ENCODE measurements at regions not wholly inside any gene's neighbourhood (a gene's known extent, or its start where the extent isn't known, plus 50 kb on each side); places are given as distances from the start of the nearest gene placed in this dataset.

- no peak overlapping the region for H3K4ac ChIP-seq (replicated peaks; ENCODE audit: insufficient read length, low read depth, low read length)
- 92% methylated on average over 7 of the region's 7 CpGs; no CpG with 5 or more reads in 1 of the 2 experiments for WGBS, 2 experiments (ENCODE audit: extremely low coverage in 1 of 2, insufficient coverage in 1 of 2, insufficient read length in 1 of 2, insufficient replicate concordance in 2 of 2, low coverage in 1 of 2, low lambda C conversion rate in 2 of 2, missing lambda C conversion rate in 1 of 2)
- 0 out of 2 replicates have a peak overlapping the region, but pooled peaks have one; percentile 28 for H2AK5ac ChIP-seq (ENCODE audit: low read depth, low read length)
- H3K18ac ChIP-seq (ENCODE audit: extremely low read depth, low read length): no peak overlapping the region
- no peak overlapping the region for H3K4me3 ChIP-seq (ENCODE audit: extremely low read depth in 1 of 4, insufficient read depth in 2 of 4, low read depth in 3 of 4, low read length in 4 of 4)
- no peaks in the 10 kb centered on the region for H3K23me2 ChIP-seq (ENCODE audit: low read depth, low read length)
- H2AFZ ChIP-seq (ENCODE audit: low read length): no peak overlapping the region
- H3K9me3 ChIP-seq (ENCODE audit: insufficient read depth in 2 of 2, low read depth in 1 of 2, low read length in 1 of 2): no peaks in the 10 kb centered on the region
- TF ChIP-seq ASH2L (IDR thresholded peaks at IDR 0.05; ENCODE audit: low read length) (no peak), YY1 (IDR thresholded peaks at IDR 0.05; ENCODE audit: low read depth, low read length) (no peak), ATF2 (IDR thresholded peaks at IDR 0.05; ENCODE audit: low read length) (no peak), FOSL1 (IDR thresholded peaks at IDR 0.05; ENCODE audit: insufficient read depth, low read depth, low read length) (no peak), RAD21 (IDR thresholded peaks at IDR 0.05 in 1 of 2, conservative IDR thresholded peaks at IDR 0.05 in 1 of 2; ENCODE audit: low read depth in 2 of 2, low read length in 2 of 2) (no peak), CREB1 (IDR thresholded peaks at IDR 0.05) (no peak), CBX8 (IDR thresholded peaks at IDR 0.05; ENCODE audit: borderline replicate concordance, low read depth, low read length) (no peak), CTBP2 (IDR thresholded peaks at IDR 0.05; ENCODE audit: borderline replicate concordance, insufficient read depth, insufficient read length, low read length) (no peak)
- TF ChIP-seq, protein P1, sequence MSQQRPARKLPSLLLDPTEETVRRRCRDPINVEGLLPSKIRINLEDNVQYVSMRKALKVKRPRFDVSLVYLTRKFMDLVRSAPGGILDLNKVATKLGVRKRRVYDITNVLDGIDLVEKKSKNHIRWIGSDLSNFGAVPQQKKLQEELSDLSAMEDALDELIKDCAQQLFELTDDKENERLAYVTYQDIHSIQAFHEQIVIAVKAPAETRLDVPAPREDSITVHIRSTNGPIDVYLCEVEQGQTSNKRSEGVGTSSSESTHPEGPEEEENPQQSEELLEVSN (IDR thresholded peaks at IDR 0.05): no peak
- no peaks in the 10 kb centered on the region for H3K27me3 ChIP-seq (replicated peaks in 1 of 4; ENCODE audit: control insufficient read depth in 3 of 4, extremely low read depth in 1 of 4, insufficient read depth in 3 of 4, low read length in 3 of 4)
- FAIRE-seq: no peak
- no peak for DNase-seq (ENCODE audit: low read depth in 1 of 2, low spot score in 2 of 2)
- peak overlapping the region; percentile 92 for H2BK12ac ChIP-seq (ENCODE audit: low read depth, low read length)
- H3K36me3 ChIP-seq (ENCODE audit: control insufficient read depth in 2 of 4, insufficient read depth in 4 of 4, low read length in 3 of 4): no peaks in the 10 kb centered on the region
- no peak overlapping the region for H4K8ac ChIP-seq (ENCODE audit: extremely low read depth, insufficient read depth, low read length)
- H4K5ac ChIP-seq (ENCODE audit: insufficient read length, low read depth, low read length): no peak overlapping the region
- no peaks in the 10 kb centered on the region for H3K79me1 ChIP-seq (ENCODE audit: low read depth, low read length)
- peaks cover 7 to 20% (median 11%) of the 10 kb centered on the region in 4 experiments; a peak in 6 of 7 replicates for H3K4me1 ChIP-seq (replicated peaks in 1 of 4; ENCODE audit: control insufficient read depth in 3 of 4, insufficient read depth in 4 of 4, low read length in 3 of 4)
- H3K56ac ChIP-seq (replicated peaks; ENCODE audit: insufficient read length, low read depth, low read length): no peak overlapping the region
- no peak overlapping the region for H3K4me2 ChIP-seq (ENCODE audit: insufficient read depth in 1 of 2, low read depth in 2 of 2, low read length in 2 of 2)
- no peak overlapping the region for H3K9ac ChIP-seq (replicated peaks in 1 of 4; ENCODE audit: extremely low read depth in 1 of 4, low read depth in 3 of 4, low read length in 3 of 4)
- no peak overlapping the region for H3K23ac ChIP-seq (ENCODE audit: insufficient read length)
- H4K20me1 ChIP-seq (replicated peaks in 1 of 2; ENCODE audit: control insufficient read depth in 1 of 2, insufficient read depth in 2 of 2, low read length in 2 of 2): no peaks in the 10 kb centered on the region
- no peak overlapping the region for H3K14ac ChIP-seq (ENCODE audit: insufficient read length)
- peak overlapping the region; percentile 62 for H2BK20ac ChIP-seq (ENCODE audit: low read length)
- H2BK120ac ChIP-seq (replicated peaks; ENCODE audit: low read depth, low read length): no peak overlapping the region
- CTCF ChIA-PET (ENCODE audit: partially characterized antibody): interaction anchor here (0.8 to 6.5 kb wide), 9 partner anchors 11 to 312 kb away, joined by 3 to 54 read pairs (median 5); no protein-coding TSS in a partner anchor
- H3K27ac ChIP-seq (ENCODE audit: low read depth, low read length): no peak overlapping the region
- POLR2A ChIA-PET (ENCODE audit: partially characterized antibody): interaction anchor here (1.3 kb wide), 1 partner anchor 64 kb away, joined by 3 read pairs; no protein-coding TSS in a partner anchor
- H2BK5ac ChIP-seq (ENCODE audit: low read depth, low read length): peak overlapping the region; percentile 81
- peak overlapping the region; percentile 36; the same call in 1 of the 2 replicates for H2BK15ac ChIP-seq (ENCODE audit: low read length)
- peak overlapping the region; percentile 29 for H4K91ac ChIP-seq (replicated peaks; ENCODE audit: insufficient read length, low read length)
- no peaks in the 10 kb centered on the region for H3K79me2 ChIP-seq (ENCODE audit: control insufficient read depth in 1 of 2, insufficient read depth in 2 of 2, low read length in 2 of 2)
These were observed 64.5 kb upstream of the SNX9 start for GRCh38 chr6:157758516-157759023.
